Fibroblast of villous mesenchyme (primary cell): ENCODE measurements at regions not wholly inside any gene's neighbourhood (a gene's known extent, or its start where the extent isn't known, plus 50 kb on each side); places are given as distances from the start of the nearest gene placed in this dataset.
A peak's percentile ranks its signal among the peaks of the same experiment; 100 is the strongest.

Experiments
- DNase-seq: peaks from one replicate; pipeline ENCODE4 v3.0.0-alpha.2; 2010; ENCODE audit warnings: low read depth
- H3K4me3 ChIP-seq: 2 replicates; pipeline ENCODE4 v1.5.1; 2011; ENCODE audit warnings: low read depth, mild to moderate bottlenecking, low read length
- CTCF ChIP-seq: IDR thresholded peaks from 2 replicates; pipeline ENCODE4 v1.5.1; 2012; ENCODE audit warnings: low read depth, mild to moderate bottlenecking, low read length; ENCODE audit not compliant: insufficient read depth

- TF ChIP-seq CTCF, result no peak
- no peak for DNase-seq
- no peak overlapping the region for H3K4me3 ChIP-seq
These were observed 53.1 kb upstream of the UBL3 start for GRCh38 chr13:29903543-29903942.

- H3K4me3 ChIP-seq, result no peak overlapping the region
- no peak for TF ChIP-seq CTCF
- no peak for DNase-seq
These were observed 52.4 kb upstream of the UBL3 start for GRCh38 chr13:29902632-29903305.

GRCh38 chr13:29901710-29902631 is 51.6 kb upstream of the UBL3 start:
- no peak for TF ChIP-seq CTCF
- DNase-seq, result peak; percentile 99
- H3K4me3 ChIP-seq, result no peak overlapping the region
